NB4 (cell line): ENCODE measurements at regions not wholly inside any gene's neighbourhood (a gene's known extent, or its start where the extent isn't known, plus 50 kb on each side); places are given as distances from the start of the nearest gene placed in this dataset.

Experiments
- CTCF ChIP-seq: IDR thresholded peaks from one replicate; pipeline ENCODE4 v1.5.1; 2012; ENCODE audit warnings: low read depth, low read length
- POLR2A ChIP-seq: IDR thresholded peaks from 2 replicates; pipeline ENCODE4 v1.6.1; 2011; ENCODE audit warnings: mild to moderate bottlenecking; ENCODE audit not compliant: insufficient read length; ENCODE audit errors: extremely low read depth
- TF ChIP-seq, protein P1 (sequence below): IDR thresholded peaks from 2 replicates; pipeline ENCODE4 v1.6.1; 2011; ENCODE audit warnings: low read depth, low read length

- TF ChIP-seq CTCF: no peak
- no peak for TF ChIP-seq POLR2A
- TF ChIP-seq, protein P1, sequence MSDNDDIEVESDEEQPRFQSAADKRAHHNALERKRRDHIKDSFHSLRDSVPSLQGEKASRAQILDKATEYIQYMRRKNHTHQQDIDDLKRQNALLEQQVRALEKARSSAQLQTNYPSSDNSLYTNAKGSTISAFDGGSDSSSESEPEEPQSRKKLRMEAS: no peak
Measured at GRCh38 chr10:111511751-111512150, 434.9 kb downstream of the ADRA2A start.
